K562 (cell line): ENCODE measurements at regions not wholly inside any gene's neighbourhood (a gene's known extent, or its start where the extent isn't known, plus 50 kb on each side); places are given as distances from the start of the nearest gene placed in this dataset.

Experiments used
- CCNT2 ChIP-seq: IDR thresholded peaks from 2 replicates; pipeline ENCODE4 v1.6.1; 2011; ENCODE audit warnings: borderline replicate concordance, low read depth, mild to moderate bottlenecking, moderate library complexity, mixed read lengths, low read length; ENCODE audit not compliant: insufficient read length; ENCODE audit errors: extremely low read depth
- EP300 ChIP-seq: IDR thresholded peaks from 2 replicates; pipeline ENCODE4 v1.6.1; 2012; ENCODE audit warnings: low read length, improper control_type of control experiment
- HDAC6 ChIP-seq: IDR thresholded peaks from 2 replicates; pipeline ENCODE4 v1.6.1; 2012; ENCODE audit warnings: low read depth, mild to moderate bottlenecking, control low read depth, inconsistent platforms, low read length, moderate library complexity
- MECOM ChIP-seq: fragments of 250-450 bp; sonication (Bioruptor Pico); IDR thresholded peaks from 2 replicates; pipeline ENCODE4 v1.8.0; 2022; ENCODE audit warnings: inconsistent platforms
- PTRF ChIP-seq: fragments of 450-650 bp; IDR thresholded peaks from 2 replicates; pipeline ENCODE4 v1.6.1; 2016; ENCODE audit warnings: mild to moderate bottlenecking, missing genetic modification characterization, missing compliant biosample characterization
- RBM39 ChIP-seq: fragments of 200-400 bp; formaldehyde crosslinking; optimal IDR thresholded peaks from 2 replicates; pipeline ENCODE3; 2018; ENCODE audit warnings: low read depth, low read length
- TFAM ChIP-seq: fragments of 250-450 bp; sonication (Bioruptor Pico); conservative IDR thresholded peaks from 2 replicates; pipeline ENCODE4 v1.5.0; 2021; ENCODE audit warnings: mild to moderate bottlenecking, moderate library complexity
- U2AF2 ChIP-seq: fragments of 200-400 bp; formaldehyde crosslinking; optimal IDR thresholded peaks from 2 replicates; pipeline ENCODE3; 2017; ENCODE audit warnings: low read depth, mild to moderate bottlenecking, low read length
- ZFPM2 ChIP-seq: fragments of 250-450 bp; sonication (Bioruptor Pico); IDR thresholded peaks from 2 replicates; pipeline ENCODE4 v1.5.1; 2022; ENCODE audit warnings: mild to moderate bottlenecking
- ZNF121 ChIP-seq: sonication (generic); formaldehyde crosslinking; conservative IDR thresholded peaks from 2 replicates; pipeline ENCODE4 v1.8.0; 2022; ENCODE audit warnings: missing genetic modification reagents
- ZNF41 ChIP-seq: fragments of 250-450 bp; sonication (Bioruptor Pico); conservative IDR thresholded peaks from 2 replicates; pipeline ENCODE4 v1.4.0; 2020; ENCODE audit warnings: mild to moderate bottlenecking
- ZNF717 ChIP-seq: fragments of 250-450 bp; sonication (Bioruptor Pico); IDR thresholded peaks from 2 replicates; pipeline ENCODE4 v1.5.0; 2021
- ZNF766 ChIP-seq: fragments of 200-800 bp; sonication (Bioruptor generic); conservative IDR thresholded peaks from 2 replicates; pipeline ENCODE4 v1.6.1; 2016; ENCODE audit warnings: missing genetic modification characterization, missing compliant biosample characterization
- TF ChIP-seq, protein P1 (sequence below): sonication (generic); formaldehyde crosslinking; IDR thresholded peaks from 2 replicates; pipeline ENCODE4 v1.8.0; 2022; ENCODE audit warnings: missing genetic modification reagents, mild to moderate bottlenecking, borderline replicate concordance
- TF ChIP-seq, protein P2 (sequence below): fragments of 450-650 bp; formaldehyde crosslinking; IDR thresholded peaks from 2 replicates; pipeline ENCODE4 v1.4.0; 2020; ENCODE audit warnings: mild to moderate bottlenecking, mixed read lengths
- TF ChIP-seq, protein P3 (sequence below): sonication (generic); formaldehyde crosslinking; IDR thresholded peaks from 2 replicates; pipeline ENCODE4 v1.8.1; 2023; ENCODE audit warnings: mild to moderate bottlenecking, missing genetic modification reagents
- TF ChIP-seq, protein P4 (sequence below): fragments of 450-650 bp; formaldehyde crosslinking; IDR thresholded peaks from 2 replicates; pipeline ENCODE4 v1.4.0; 2020; ENCODE audit warnings: mild to moderate bottlenecking, moderate library complexity
- TF ChIP-seq, protein P5 (sequence below): fragments of 250-450 bp; sonication (Bioruptor Pico); IDR thresholded peaks from 2 replicates; pipeline ENCODE4 v1.5.1; 2021; ENCODE audit warnings: mild to moderate bottlenecking

DNA sequence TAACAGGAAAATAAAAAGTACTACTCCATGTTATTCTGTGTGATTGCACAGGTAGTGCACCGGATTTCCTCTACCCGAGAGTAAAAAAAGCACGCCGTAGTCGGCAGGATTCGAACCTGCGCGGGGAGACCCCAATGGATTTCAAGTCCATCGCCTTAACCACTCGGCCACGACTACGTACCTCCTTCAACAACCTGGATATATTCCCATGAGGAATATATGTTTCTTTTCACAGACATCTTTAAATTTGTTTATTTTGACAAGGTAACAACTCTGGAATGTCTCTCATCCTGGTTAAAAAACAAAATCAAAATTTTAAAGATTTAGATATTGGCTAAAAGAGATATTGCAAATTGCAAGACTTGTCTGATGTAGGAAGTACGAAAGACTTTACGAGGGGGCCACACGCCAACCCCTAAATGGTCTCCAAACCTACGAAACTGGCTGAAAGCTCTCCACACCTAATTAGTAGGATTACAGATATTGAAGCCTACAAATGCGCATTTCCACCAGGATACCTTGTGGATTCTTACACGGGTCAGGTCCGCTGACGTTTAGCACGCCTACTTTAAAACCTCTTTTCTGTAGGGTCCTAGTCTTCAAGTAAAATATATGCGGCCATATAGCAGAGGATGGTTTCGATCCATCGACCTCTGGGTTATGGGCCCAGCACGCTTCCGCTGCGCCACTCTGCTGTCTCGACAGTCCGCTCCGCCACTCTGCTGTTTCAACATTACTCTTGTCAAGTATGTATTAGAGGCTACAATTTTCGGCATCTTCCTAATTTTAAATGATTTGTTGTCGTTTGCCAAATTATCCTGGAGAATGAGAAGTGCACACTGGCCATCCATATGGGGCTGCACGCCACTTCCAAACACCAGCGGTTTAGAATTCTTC lies 52.2 kb upstream of the BTN3A2 start (continued):
- TF ChIP-seq, protein P1, sequence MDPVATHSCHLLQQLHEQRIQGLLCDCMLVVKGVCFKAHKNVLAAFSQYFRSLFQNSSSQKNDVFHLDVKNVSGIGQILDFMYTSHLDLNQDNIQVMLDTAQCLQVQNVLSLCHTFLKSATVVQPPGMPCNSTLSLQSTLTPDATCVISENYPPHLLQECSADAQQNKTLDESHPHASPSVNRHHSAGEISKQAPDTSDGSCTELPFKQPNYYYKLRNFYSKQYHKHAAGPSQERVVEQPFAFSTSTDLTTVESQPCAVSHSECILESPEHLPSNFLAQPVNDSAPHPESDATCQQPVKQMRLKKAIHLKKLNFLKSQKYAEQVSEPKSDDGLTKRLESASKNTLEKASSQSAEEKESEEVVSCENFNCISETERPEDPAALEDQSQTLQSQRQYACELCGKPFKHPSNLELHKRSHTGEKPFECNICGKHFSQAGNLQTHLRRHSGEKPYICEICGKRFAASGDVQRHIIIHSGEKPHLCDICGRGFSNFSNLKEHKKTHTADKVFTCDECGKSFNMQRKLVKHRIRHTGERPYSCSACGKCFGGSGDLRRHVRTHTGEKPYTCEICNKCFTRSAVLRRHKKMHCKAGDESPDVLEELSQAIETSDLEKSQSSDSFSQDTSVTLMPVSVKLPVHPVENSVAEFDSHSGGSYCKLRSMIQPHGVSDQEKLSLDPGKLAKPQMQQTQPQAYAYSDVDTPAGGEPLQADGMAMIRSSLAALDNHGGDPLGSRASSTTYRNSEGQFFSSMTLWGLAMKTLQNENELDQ (CRISPR knock-in tag): no peak
- TF ChIP-seq, protein P2, sequence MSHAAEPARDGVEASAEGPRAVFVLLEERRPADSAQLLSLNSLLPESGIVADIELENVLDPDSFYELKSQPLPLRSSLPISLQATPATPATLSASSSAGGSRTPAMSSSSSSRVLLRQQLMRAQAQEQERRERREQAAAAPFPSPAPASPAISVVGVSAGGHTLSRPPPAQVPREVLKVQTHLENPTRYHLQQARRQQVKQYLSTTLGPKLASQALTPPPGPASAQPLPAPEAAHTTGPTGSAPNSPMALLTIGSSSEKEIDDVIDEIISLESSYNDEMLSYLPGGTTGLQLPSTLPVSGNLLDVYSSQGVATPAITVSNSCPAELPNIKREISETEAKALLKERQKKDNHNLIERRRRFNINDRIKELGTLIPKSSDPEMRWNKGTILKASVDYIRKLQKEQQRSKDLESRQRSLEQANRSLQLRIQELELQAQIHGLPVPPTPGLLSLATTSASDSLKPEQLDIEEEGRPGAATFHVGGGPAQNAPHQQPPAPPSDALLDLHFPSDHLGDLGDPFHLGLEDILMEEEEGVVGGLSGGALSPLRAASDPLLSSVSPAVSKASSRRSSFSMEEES: no peak
- TF ChIP-seq, protein P3, sequence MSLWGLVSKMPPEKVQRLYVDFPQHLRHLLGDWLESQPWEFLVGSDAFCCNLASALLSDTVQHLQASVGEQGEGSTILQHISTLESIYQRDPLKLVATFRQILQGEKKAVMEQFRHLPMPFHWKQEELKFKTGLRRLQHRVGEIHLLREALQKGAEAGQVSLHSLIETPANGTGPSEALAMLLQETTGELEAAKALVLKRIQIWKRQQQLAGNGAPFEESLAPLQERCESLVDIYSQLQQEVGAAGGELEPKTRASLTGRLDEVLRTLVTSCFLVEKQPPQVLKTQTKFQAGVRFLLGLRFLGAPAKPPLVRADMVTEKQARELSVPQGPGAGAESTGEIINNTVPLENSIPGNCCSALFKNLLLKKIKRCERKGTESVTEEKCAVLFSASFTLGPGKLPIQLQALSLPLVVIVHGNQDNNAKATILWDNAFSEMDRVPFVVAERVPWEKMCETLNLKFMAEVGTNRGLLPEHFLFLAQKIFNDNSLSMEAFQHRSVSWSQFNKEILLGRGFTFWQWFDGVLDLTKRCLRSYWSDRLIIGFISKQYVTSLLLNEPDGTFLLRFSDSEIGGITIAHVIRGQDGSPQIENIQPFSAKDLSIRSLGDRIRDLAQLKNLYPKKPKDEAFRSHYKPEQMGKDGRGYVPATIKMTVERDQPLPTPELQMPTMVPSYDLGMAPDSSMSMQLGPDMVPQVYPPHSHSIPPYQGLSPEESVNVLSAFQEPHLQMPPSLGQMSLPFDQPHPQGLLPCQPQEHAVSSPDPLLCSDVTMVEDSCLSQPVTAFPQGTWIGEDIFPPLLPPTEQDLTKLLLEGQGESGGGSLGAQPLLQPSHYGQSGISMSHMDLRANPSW (CRISPR knock-in tag): peak; percentile 85; the same call in 1 of the 2 replicates
- TF ChIP-seq EP300 (peak; percentile 65), ZNF121 (CRISPR knock-in tag) (no peak), U2AF2 (no peak), CCNT2 (no peak), HDAC6 (no peak), ZNF766 (CRISPR knock-in tag) (peak; percentile 63), TFAM (CRISPR knock-in tag) (no peak), ZNF41 (0 out of 2 replicates have a peak, but pooled peaks have one; percentile 36), PTRF (tag) (no peak), MECOM (CRISPR knock-in tag) (no peak), ZNF717 (no peak), ZFPM2 (CRISPR knock-in tag) (no peak), RBM39 (no peak)
- TF ChIP-seq, protein P4, sequence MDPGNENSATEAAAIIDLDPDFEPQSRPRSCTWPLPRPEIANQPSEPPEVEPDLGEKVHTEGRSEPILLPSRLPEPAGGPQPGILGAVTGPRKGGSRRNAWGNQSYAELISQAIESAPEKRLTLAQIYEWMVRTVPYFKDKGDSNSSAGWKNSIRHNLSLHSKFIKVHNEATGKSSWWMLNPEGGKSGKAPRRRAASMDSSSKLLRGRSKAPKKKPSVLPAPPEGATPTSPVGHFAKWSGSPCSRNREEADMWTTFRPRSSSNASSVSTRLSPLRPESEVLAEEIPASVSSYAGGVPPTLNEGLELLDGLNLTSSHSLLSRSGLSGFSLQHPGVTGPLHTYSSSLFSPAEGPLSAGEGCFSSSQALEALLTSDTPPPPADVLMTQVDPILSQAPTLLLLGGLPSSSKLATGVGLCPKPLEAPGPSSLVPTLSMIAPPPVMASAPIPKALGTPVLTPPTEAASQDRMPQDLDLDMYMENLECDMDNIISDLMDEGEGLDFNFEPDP (CRISPR knock-in tag): no peak
- TF ChIP-seq, protein P5, sequence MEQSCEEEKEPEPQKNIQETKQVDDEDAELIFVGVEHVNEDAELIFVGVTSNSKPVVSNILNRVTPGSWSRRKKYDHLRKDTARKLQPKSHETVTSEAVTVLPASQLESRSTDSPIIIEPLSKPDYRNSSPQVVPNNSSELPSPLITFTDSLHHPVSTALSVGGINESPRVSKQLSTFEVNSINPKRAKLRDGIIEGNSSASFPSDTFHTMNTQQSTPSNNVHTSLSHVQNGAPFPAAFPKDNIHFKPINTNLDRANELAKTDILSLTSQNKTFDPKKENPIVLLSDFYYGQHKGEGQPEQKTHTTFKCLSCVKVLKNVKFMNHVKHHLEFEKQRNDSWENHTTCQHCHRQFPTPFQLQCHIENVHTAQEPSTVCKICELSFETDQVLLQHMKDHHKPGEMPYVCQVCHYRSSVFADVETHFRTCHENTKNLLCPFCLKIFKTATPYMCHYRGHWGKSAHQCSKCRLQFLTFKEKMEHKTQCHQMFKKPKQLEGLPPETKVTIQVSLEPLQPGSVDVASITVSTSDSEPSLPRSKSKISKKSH (CRISPR knock-in tag): no peak
